ENCODE measurements at regions not wholly inside any gene's neighbourhood (a gene's known extent, or its start where the extent isn't known, plus 50 kb on each side); places are given as distances from the start of the nearest gene placed in this dataset.

- TF ChIP-seq, protein P1, sequence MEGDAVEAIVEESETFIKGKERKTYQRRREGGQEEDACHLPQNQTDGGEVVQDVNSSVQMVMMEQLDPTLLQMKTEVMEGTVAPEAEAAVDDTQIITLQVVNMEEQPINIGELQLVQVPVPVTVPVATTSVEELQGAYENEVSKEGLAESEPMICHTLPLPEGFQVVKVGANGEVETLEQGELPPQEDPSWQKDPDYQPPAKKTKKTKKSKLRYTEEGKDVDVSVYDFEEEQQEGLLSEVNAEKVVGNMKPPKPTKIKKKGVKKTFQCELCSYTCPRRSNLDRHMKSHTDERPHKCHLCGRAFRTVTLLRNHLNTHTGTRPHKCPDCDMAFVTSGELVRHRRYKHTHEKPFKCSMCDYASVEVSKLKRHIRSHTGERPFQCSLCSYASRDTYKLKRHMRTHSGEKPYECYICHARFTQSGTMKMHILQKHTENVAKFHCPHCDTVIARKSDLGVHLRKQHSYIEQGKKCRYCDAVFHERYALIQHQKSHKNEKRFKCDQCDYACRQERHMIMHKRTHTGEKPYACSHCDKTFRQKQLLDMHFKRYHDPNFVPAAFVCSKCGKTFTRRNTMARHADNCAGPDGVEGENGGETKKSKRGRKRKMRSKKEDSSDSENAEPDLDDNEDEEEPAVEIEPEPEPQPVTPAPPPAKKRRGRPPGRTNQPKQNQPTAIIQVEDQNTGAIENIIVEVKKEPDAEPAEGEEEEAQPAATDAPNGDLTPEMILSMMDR (IDR thresholded peaks at IDR 0.05), result no peak
- TF ChIP-seq POLR2A (IDR thresholded peaks at IDR 0.05), result no peak
Measured at GRCh38 chr19:31478241-31478640, 129.0 kb upstream of the TSHZ3 start.
